Transverse colon (tissue), 4 donors: ENCODE measurements at regions not wholly inside any gene's neighbourhood (a gene's known extent, or its start where the extent isn't known, plus 50 kb on each side); places are given as distances from the start of the nearest gene placed in this dataset.

Experiments used
- DNase-seq: peaks from one replicate; pipeline ENCODE4 v3.0.0-alpha.2; 2019
- H3K27ac ChIP-seq, 4 donors: fragments of 200-600 bp; sonication (generic); 2 replicates each; pipeline ENCODE4 v1.5.1; 2016 to 2018; ENCODE audit warnings: inconsistent platforms in 4 of 4
- H3K27me3 ChIP-seq: fragments of 200-600 bp; sonication (generic); 2 replicates; pipeline ENCODE4 v1.5.1; 2017; ENCODE audit warnings: inconsistent platforms
- H3K36me3 ChIP-seq, 4 donors: fragments of 200-600 bp; sonication (generic); 2 replicates each; pipeline ENCODE4 v1.5.1; 2017 to 2019; ENCODE audit warnings: inconsistent platforms in 4 of 4
- H3K4me1 ChIP-seq, 4 donors: fragments of 200-600 bp; sonication (generic); 2 replicates each; pipeline ENCODE4 v1.5.1; 2017 to 2020; ENCODE audit warnings: inconsistent platforms in 4 of 4
- H3K4me3 ChIP-seq, 4 donors: fragments of 200-600 bp; sonication (generic); 1 replicate in 1 of 4; 2 replicates in 3 of 4; pipeline versions ENCODE4 v1.5.1 to v1.6.1; 2017 to 2019; ENCODE audit warnings: inconsistent platforms in 4 of 4
- H3K9me3 ChIP-seq, 2 donors: fragments of 200-600 bp; sonication (generic); 2 replicates each; pipeline ENCODE4 v1.5.1; 2017 to 2019; ENCODE audit warnings: inconsistent platforms in 2 of 2
- CTCF ChIP-seq, 5 experiments: fragments of 200-600 bp in 3 of 5; fragments of 450-650 bp in 2 of 5; sonication (generic) in 3 of 5; IDR thresholded peaks; 1 replicate in 2 of 5; 2 replicates in 3 of 5; pipeline ENCODE4 v1.5.1; 2016 to 2017; ENCODE audit warnings: antibody characterized with exemption in 5 of 5, inconsistent platforms in 3 of 5, mild to moderate bottlenecking in 2 of 5, moderate library complexity in 1 of 5
- EP300 ChIP-seq: sonication (generic); formaldehyde crosslinking; IDR thresholded peaks from one replicate; pipeline ENCODE4 v1.6.1; 2017; ENCODE audit warnings: antibody characterized with exemption, low read depth
- POLR2A ChIP-seq: fragments of 450-650 bp; IDR thresholded peaks from one replicate; pipeline ENCODE4 v1.6.1; 2016; ENCODE audit warnings: antibody characterized with exemption, mild to moderate bottlenecking, moderate library complexity
- POLR2AphosphoS5 ChIP-seq, 3 donors: sonication (generic); formaldehyde crosslinking; IDR thresholded peaks; one replicate each; pipeline ENCODE4 v1.6.1; 2016; ENCODE audit warnings: antibody characterized with exemption in 3 of 3
- WGBS, 2 donors: methylation state at CpG; one replicate each; pipeline ENCODE4 v1.1.5; 2018; ENCODE audit warnings: low coverage in 1 of 2; 5-methylcytosine and 5-hydroxymethylcytosine counted together
- in situ Hi-C, 4 donors: fragments of 200-750 bp; cut with MboI; loops; one replicate each; pipeline versions ENCODE4 v1.15.0 to v1.15.1; 2017; ENCODE audit warnings: low sequenced_read_pairs in 3 of 4, low pct_ligation_motif_present in 1 of 4, low pct_unique_long_range_greater_than_20kb in 1 of 4
- intact Hi-C: fragments of 100-400 bp; cut with DNase I; formaldehyde crosslinking; loops from one replicate; pipeline ENCODE4 v1.15.1; 2023; ENCODE audit warnings: low total_unique reads

GRCh38 chr6:12609751-12610150 lies 106.8 kb upstream of the PHACTR1 start:
- intact Hi-C loops, result loop anchor here (10.0 kb wide), 1 partner anchor 315 kb away; the partner anchor contains the start of gene EDN1

DNA sequence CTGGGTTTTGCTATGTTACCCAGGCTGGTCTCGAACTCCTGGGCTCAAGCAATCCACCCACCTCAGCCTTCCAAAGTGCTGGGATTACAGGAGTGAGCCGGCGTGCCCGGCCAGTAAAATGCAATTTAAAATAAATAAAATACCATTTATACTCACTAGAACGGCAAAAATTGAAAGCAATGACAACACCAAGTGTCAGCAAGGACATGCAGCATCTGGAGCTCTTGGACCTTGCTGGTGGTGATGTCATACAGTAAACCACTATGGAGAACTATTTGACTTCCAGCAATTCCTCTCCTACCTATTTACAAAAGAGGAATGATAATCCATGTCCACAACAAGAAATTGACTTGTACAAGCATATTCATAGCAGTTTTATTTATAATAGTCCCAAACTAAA lies 105.7 kb upstream of the PHACTR1 start:
- no peak for DNase-seq
- Histone ChIP-seq H3K4me1 (peaks cover 0 to 7% (median 0%) of the 10 kb centered on the region in 4 donors), H3K9me3 (no peaks in the 10 kb centered on the region), H3K36me3 (no peaks in the 10 kb centered on the region), H3K4me3 (no peak overlapping the region), H3K27ac (no peak overlapping the region), H3K27me3 (peaks cover 5% of the 10 kb centered on the region)
- intact Hi-C loops (no loop called here), in situ Hi-C loops (loop anchor here (25.0 kb wide), 2 partner anchors 949 to 974 kb away; no protein-coding TSS in a partner anchor)
- WGBS, 2 donors, result 60 to 70% methylated on average over 1 to 5 of the region's 5 CpGs
- no peak for TF ChIP-seq EP300
- TF ChIP-seq CTCF (IDR thresholded peaks at IDR 0.05), result no peak
- TF ChIP-seq POLR2A, result no peak
- TF ChIP-seq POLR2AphosphoS5 (IDR thresholded peaks at IDR 0.05), result no peak

More at GRCh38 chr6:12609751-12610150, 106.8 kb upstream of the PHACTR1 start:
- 70 to 71% methylated on average over 2 to 3 of the region's 3 CpGs for WGBS, 2 donors
- Histone ChIP-seq H3K27ac (no peak overlapping the region), H3K27me3 (peaks cover 5% of the 10 kb centered on the region), H3K4me3 (no peak overlapping the region), H3K9me3 (no peaks in the 10 kb centered on the region), H3K36me3 (no peaks in the 10 kb centered on the region), H3K4me1 (peaks cover 0 to 11% (median 0%) of the 10 kb centered on the region in 4 donors)
- in situ Hi-C loops, result loop anchor here (10.0 to 25.0 kb wide), 3 partner anchors 315 to 972 kb away; partner anchors contain the start of gene EDN1 (in 1 of the 4)
- no peak for TF ChIP-seq EP300
- no peak for TF ChIP-seq POLR2A
- no peak for TF ChIP-seq POLR2AphosphoS5 (IDR thresholded peaks at IDR 0.05)
- TF ChIP-seq CTCF (IDR thresholded peaks at IDR 0.05), result no peak
- no peak for DNase-seq

DNA sequence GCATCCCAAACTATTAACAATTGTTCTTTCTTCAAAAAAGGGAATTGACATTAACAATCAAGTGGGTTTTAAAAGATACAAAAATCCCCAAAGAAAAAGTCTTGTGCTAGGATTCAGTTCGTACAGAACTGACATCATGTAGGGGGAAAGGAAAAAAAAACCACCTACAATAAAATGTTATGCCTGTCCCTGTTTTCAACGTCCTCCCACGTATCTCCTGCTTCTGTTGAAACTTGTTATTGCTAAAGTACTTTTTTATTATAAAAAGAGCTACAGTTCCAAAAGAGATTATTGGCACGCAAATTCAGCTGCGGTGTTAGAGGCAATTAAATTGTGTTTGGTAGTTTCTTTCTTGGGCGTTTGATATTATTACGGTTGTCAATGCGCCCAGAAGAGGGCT lies 102.8 kb upstream of the PHACTR1 start:
- Histone ChIP-seq H3K36me3 (no peaks in the 10 kb centered on the region), H3K9me3 (no peaks in the 10 kb centered on the region), H3K4me1 (no peaks in the 10 kb centered on the region), H3K27ac (no peak overlapping the region), H3K27me3 (peaks cover 5% of the 10 kb centered on the region), H3K4me3 (no peak overlapping the region)
- 71 to 79% methylated on average over 8 of the region's 8 CpGs for WGBS, 2 donors
- in situ Hi-C loops (loop anchor here (25.0 kb wide), 2 partner anchors 952 to 977 kb away; no protein-coding TSS in a partner anchor), intact Hi-C loops (no loop called here)
- DNase-seq, result no peak
- TF ChIP-seq POLR2AphosphoS5 (IDR thresholded peaks at IDR 0.05) (no peak), EP300 (no peak), CTCF (IDR thresholded peaks at IDR 0.05) (no peak), POLR2A (no peak)

DNA sequence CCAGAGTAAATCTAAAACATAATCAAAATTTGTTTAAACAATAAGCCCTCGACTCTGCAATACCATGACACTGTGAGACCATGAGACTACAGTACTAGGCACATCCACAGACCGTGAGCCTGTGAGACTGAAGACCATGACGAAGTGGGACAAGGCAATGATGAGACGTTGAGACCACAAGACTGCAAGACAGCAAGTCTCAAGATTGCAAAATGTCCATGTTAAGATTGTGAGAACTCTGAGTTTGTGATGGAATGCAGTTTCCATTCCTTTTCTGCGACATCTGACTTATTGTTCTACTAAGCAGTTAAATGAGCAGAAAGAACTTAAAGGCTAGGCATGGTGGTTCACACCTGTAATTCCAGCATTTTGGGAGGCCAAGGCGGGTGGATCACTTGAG lies 102.1 kb upstream of the PHACTR1 start:
- in situ Hi-C loops, result loop anchor here (25.0 kb wide), 2 partner anchors 952 to 977 kb away; no protein-coding TSS in a partner anchor

More for the DNA sequence above, 102.1 kb upstream of the PHACTR1 start:
- no peak for DNase-seq
- intact Hi-C loops, result no loop called here
- TF ChIP-seq EP300 (no peak), POLR2A (no peak), POLR2AphosphoS5 (IDR thresholded peaks at IDR 0.05) (no peak), CTCF (IDR thresholded peaks at IDR 0.05) (no peak)
- Histone ChIP-seq H3K9me3 (no peaks in the 10 kb centered on the region), H3K4me1 (no peaks in the 10 kb centered on the region), H3K4me3 (no peak overlapping the region), H3K27ac (no peak overlapping the region), H3K27me3 (peaks cover 5% of the 10 kb centered on the region), H3K36me3 (no peaks in the 10 kb centered on the region)
- 73 to 76% methylated on average over 6 of the region's 6 CpGs for WGBS, 2 donors
